ENCODE measurements at regions not wholly inside any gene's neighbourhood (a gene's known extent, or its start where the extent isn't known, plus 50 kb on each side); places are given as distances from the start of the nearest gene placed in this dataset.

DNA sequence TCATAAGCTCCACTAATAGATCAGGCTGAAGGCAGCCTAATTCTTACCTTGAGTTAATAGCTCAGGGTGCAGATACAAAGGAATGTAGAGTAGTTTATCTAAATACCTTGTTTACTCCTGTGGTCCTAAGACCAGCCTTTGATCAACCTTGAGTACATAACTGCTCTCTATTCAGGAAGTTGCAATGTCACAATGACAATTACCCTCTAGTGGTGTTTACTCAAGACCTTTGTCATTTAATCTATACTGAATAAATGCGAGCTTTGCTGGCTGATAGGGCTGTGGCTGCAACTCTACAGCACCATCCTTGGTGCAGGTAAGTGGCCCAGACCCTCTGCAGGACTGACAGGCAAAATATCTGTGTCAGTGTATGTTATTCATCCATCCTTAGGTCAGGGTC lies 282.7 kb downstream of the ATXN7L3B start:
- Histone ChIP-seq H3K4me1 (no peaks in the 10 kb centered on the region), H3K27ac (no peak overlapping the region), H3K9me3 (no peaks in the 10 kb centered on the region), H3K27me3 (no peaks in the 10 kb centered on the region), H3K36me3 (no peaks in the 10 kb centered on the region), H3K4me3 (no peak overlapping the region)
- intact Hi-C loops (cut with DNase I), result no loop called here
- DNase-seq, result no peak
- WGBS, 2 donors, result 83 to 88% methylated on average over 1 of the region's 1 CpG
- TF ChIP-seq, protein P1, sequence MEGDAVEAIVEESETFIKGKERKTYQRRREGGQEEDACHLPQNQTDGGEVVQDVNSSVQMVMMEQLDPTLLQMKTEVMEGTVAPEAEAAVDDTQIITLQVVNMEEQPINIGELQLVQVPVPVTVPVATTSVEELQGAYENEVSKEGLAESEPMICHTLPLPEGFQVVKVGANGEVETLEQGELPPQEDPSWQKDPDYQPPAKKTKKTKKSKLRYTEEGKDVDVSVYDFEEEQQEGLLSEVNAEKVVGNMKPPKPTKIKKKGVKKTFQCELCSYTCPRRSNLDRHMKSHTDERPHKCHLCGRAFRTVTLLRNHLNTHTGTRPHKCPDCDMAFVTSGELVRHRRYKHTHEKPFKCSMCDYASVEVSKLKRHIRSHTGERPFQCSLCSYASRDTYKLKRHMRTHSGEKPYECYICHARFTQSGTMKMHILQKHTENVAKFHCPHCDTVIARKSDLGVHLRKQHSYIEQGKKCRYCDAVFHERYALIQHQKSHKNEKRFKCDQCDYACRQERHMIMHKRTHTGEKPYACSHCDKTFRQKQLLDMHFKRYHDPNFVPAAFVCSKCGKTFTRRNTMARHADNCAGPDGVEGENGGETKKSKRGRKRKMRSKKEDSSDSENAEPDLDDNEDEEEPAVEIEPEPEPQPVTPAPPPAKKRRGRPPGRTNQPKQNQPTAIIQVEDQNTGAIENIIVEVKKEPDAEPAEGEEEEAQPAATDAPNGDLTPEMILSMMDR (IDR thresholded peaks at IDR 0.05), result no peak
- TF ChIP-seq EP300 (IDR thresholded peaks at IDR 0.05) (no peak), POLR2A (IDR thresholded peaks at IDR 0.05) (no peak), POLR2AphosphoS5 (IDR thresholded peaks at IDR 0.05) (no peak)

- Histone ChIP-seq H3K27me3 (no peaks in the 10 kb centered on the region), H3K4me3 (no peak overlapping the region), H3K9me3 (no peaks in the 10 kb centered on the region), H3K36me3 (no peaks in the 10 kb centered on the region), H3K27ac (no peak overlapping the region), H3K4me1 (no peaks in the 10 kb centered on the region)
- TF ChIP-seq, protein P1 (IDR thresholded peaks at IDR 0.05), result no peak
- no peak for TF ChIP-seq POLR2AphosphoS5 (IDR thresholded peaks at IDR 0.05)
- TF ChIP-seq EP300 (IDR thresholded peaks at IDR 0.05), result no peak
- TF ChIP-seq POLR2A (IDR thresholded peaks at IDR 0.05), result no peak
- 36 to 67% methylated on average over 2 of the region's 2 CpGs for WGBS, 2 donors
- no peak for DNase-seq
- intact Hi-C loops (cut with DNase I), result no loop called here
Measured at GRCh38 chr12:74836567-74836966, 298.9 kb downstream of the ATXN7L3B start.

DNA sequence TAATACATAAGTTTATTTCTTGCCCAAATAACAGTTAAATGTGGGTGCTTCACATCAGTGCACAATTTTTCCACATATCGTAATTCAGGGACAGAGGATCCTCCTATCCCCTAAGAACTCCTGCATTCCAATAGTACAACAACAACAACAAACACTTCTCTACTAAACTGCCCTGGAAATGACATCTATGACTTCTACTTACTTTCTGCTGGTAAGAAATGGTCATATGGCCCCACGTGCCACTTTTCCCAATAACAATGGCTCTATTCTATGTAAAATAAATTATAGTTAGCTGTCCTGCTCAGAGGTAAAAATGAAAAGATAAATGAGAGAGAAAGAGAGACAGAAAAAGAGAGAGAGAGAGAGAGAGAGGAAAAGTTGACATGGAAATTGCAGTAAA lies 308.5 kb downstream of the ATXN7L3B start:
- Histone ChIP-seq H3K36me3 (no peaks in the 10 kb centered on the region), H3K27me3 (no peaks in the 10 kb centered on the region), H3K4me1 (no peaks in the 10 kb centered on the region), H3K9me3 (no peaks in the 10 kb centered on the region), H3K4me3 (no peak overlapping the region), H3K27ac (no peak overlapping the region)
- intact Hi-C loops (cut with DNase I), result no loop called here
- 67 to 85% methylated on average over 2 of the region's 2 CpGs for WGBS, 2 donors
- TF ChIP-seq POLR2A (IDR thresholded peaks at IDR 0.05), result no peak
- TF ChIP-seq, protein P1 (IDR thresholded peaks at IDR 0.05), result no peak
- no peak for TF ChIP-seq EP300 (IDR thresholded peaks at IDR 0.05)
- no peak for TF ChIP-seq POLR2AphosphoS5 (IDR thresholded peaks at IDR 0.05)
- no peak for DNase-seq

DNA sequence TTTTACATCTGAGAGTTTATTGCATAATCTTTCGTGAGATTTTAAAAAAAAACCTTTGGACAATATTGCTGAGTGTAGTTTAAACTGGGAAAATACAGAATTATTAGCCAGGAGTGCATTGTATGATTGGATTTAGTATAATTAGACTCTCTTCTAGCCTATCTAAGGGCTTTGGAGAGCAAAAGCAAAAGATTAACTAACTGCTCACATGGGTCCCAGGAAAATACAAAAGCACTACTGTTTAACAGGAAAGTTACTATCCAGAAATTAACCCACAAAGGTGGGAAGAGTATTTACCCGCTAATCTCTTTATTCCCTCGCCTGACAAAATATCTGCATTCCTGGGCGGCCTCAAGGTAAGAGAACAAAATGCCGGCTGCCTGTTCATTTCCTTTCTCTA lies 309.5 kb downstream of the ATXN7L3B start:
- Histone ChIP-seq H3K9me3 (no peaks in the 10 kb centered on the region), H3K36me3 (no peaks in the 10 kb centered on the region), H3K4me3 (no peak overlapping the region), H3K27me3 (no peaks in the 10 kb centered on the region), H3K27ac (no peak overlapping the region), H3K4me1 (no peaks in the 10 kb centered on the region)
- TF ChIP-seq EP300 (IDR thresholded peaks at IDR 0.05), result no peak
- TF ChIP-seq, protein P1 (IDR thresholded peaks at IDR 0.05), result no peak
- TF ChIP-seq POLR2A (IDR thresholded peaks at IDR 0.05), result no peak
- TF ChIP-seq POLR2AphosphoS5 (IDR thresholded peaks at IDR 0.05), result no peak
- 25 to 64% methylated on average over 5 of the region's 5 CpGs for WGBS, 2 donors
- intact Hi-C loops (cut with DNase I), result no loop called here
- no peak for DNase-seq

DNA sequence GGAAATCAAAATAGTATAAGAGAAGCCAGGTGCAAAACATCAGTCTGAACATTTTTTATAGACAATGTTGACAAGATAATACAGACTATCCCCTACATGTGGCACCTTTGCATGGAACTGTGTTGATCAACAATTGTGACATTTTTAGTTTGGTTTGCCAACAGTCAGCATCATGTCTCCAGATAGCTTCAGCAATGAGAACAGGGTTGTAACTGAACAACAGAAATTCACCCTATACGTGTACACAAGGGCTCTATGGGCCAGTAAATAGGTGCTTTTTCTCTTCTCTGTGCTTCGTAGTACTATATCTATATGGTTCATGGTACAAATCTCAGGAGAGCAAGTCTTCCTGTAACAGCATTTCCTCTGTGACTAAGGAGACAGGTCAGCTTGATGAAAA lies 310.4 kb downstream of the ATXN7L3B start:
- intact Hi-C loops (cut with DNase I), result no loop called here
- WGBS, 2 donors, result 82 to 89% methylated on average over 2 of the region's 2 CpGs

More for the DNA sequence above, 310.4 kb downstream of the ATXN7L3B start:
- Histone ChIP-seq H3K4me1 (no peaks in the 10 kb centered on the region), H3K9me3 (no peaks in the 10 kb centered on the region), H3K36me3 (no peaks in the 10 kb centered on the region), H3K4me3 (no peak overlapping the region), H3K27me3 (no peaks in the 10 kb centered on the region), H3K27ac (no peak overlapping the region)
- DNase-seq, result no peak
- TF ChIP-seq EP300 (IDR thresholded peaks at IDR 0.05) (no peak), POLR2AphosphoS5 (IDR thresholded peaks at IDR 0.05) (no peak), POLR2A (IDR thresholded peaks at IDR 0.05) (no peak)
- TF ChIP-seq, protein P1 (IDR thresholded peaks at IDR 0.05), result no peak

Data from sigmoid colon (tissue), 6 donors.